DMS79 treated with DMSO at 0.1 percent for 48 hours (cell line): ENCODE measurements at regions not wholly inside any gene's neighbourhood (a gene's known extent, or its start where the extent isn't known, plus 50 kb on each side); places are given as distances from the start of the nearest gene placed in this dataset.
A peak's percentile ranks its signal among the peaks of the same experiment; 100 is the strongest.

Experiments
- DNase-seq: peaks from one replicate; lab custom pipeline; 2025; lab: John Stamatoyannopoulos, UW

- no peak for DNase-seq
Measured at GRCh38 chr15:101590785-101591184, 61.4 kb downstream of the TM2D3 start.

- DNase-seq, result no peak
Measured at GRCh38 chr15:101583284-101583683, 68.9 kb downstream of the TM2D3 start.

GRCh38 chr15:101580431-101580830 is 71.8 kb downstream of the TM2D3 start:
- no peak for DNase-seq

GRCh38 chr15:101579631-101580163 is 72.5 kb downstream of the TM2D3 start:
- no peak for DNase-seq

GRCh38 chr15:101578443-101578894 is 73.7 kb downstream of the TM2D3 start:
- DNase-seq, result peak; percentile 6

GRCh38 chr15:101573951-101574350 is 78.2 kb downstream of the TM2D3 start:
- no peak for DNase-seq

GRCh38 chr15:101570241-101570640 is 80.7 kb upstream of the PCSK6 start:
- DNase-seq, result no peak

GRCh38 chr15:101568821-101569555 is 79.5 kb upstream of the PCSK6 start:
- DNase-seq, result no peak

GRCh38 chr15:101568309-101568708 is 78.8 kb upstream of the PCSK6 start:
- DNase-seq, result no peak

GRCh38 chr15:101566748-101567488 is 77.4 kb upstream of the PCSK6 start:
- DNase-seq, result no peak

- DNase-seq, result no peak
Measured at GRCh38 chr15:101565377-101565776, 75.9 kb upstream of the PCSK6 start.

GRCh38 chr15:101563176-101563796 is 73.8 kb upstream of the PCSK6 start:
- no peak for DNase-seq

- no peak for DNase-seq
Measured at GRCh38 chr15:101562428-101563059, 73.0 kb upstream of the PCSK6 start.

- DNase-seq, result no peak
Measured at GRCh38 chr15:101561584-101561906, 72.0 kb upstream of the PCSK6 start.

- DNase-seq, result no peak
Measured at GRCh38 chr15:101560722-101561583, 71.4 kb upstream of the PCSK6 start.

GRCh38 chr15:101559952-101560351 is 70.4 kb upstream of the PCSK6 start:
- DNase-seq, result no peak

GRCh38 chr15:101558221-101558941 is 68.9 kb upstream of the PCSK6 start:
- no peak for DNase-seq

GRCh38 chr15:101556273-101556672 is 66.8 kb upstream of the PCSK6 start:
- no peak for DNase-seq

GRCh38 chr15:101554115-101554915 is 64.8 kb upstream of the PCSK6 start:
- no peak for DNase-seq
